Urothelium cell line (cell line): ENCODE measurements at regions not wholly inside any gene's neighbourhood (a gene's known extent, or its start where the extent isn't known, plus 50 kb on each side); places are given as distances from the start of the nearest gene placed in this dataset.
"Not testable (repeated sequence)": the region's sequence is repeated elsewhere in the genome, so short reads cannot be mapped to it uniquely, and the experiment has no call there.

Experiments
- DNase-seq: peaks from one replicate; pipeline ENCODE4 v3.0.0; 2011; ENCODE audit warnings: low spot score, mixed read lengths
- FAIRE-seq: peaks from 2 replicates; lab custom pipeline; 2011; peaks lifted over from hg19 to GRCh38; lab: Jason Lieb, UNC

DNA sequence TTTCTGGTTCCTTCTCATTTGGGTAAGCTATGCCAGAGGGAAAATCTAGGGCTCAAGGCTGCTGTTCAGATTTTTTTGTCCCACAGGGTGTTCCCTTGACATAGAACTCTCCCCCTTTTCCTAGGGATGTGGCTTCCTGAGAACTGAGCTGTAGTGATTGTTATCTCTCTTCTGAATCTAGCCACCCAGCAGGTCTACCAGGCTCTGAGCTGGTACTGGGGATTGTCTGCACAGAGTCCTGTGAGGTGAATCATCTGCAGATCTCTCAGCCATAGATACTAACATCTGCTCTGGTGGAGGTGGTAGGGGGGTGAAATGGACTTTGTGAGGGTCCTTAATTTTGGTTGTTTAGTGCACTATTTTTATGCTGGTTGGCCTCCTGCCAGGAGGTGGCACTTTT lies 167.3 kb upstream of the PGR start:
- DNase-seq: no peak
- FAIRE-seq: no peak

DNA sequence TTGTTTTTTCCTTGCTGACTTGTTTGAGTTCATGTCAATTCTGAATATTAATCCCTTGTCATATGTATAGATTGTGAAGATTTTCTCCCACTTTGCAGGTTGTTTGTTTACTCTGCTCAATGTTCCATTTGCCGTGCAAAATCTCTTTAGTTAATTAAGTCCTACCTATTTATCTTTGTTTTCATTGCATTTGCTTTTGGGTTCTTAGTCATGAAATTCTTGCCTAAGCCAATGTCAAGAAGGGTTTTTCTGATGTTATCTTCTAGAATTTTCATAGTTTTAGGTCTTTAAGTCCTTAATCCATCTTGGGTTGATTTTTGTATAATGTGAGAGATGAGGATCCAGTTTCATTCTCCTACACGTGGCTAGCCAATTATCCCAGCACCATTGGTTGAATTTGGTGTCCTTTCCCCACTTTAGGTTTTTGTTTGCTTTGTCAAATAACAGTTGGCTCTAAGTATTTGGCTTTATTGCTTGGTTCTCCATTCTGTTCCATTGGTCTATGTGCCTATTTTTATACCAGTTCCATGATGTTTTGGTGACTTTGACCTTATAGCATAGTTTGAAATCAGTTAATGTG lies 163.1 kb upstream of the PGR start:
- FAIRE-seq: no peak
- no peak for DNase-seq

DNA sequence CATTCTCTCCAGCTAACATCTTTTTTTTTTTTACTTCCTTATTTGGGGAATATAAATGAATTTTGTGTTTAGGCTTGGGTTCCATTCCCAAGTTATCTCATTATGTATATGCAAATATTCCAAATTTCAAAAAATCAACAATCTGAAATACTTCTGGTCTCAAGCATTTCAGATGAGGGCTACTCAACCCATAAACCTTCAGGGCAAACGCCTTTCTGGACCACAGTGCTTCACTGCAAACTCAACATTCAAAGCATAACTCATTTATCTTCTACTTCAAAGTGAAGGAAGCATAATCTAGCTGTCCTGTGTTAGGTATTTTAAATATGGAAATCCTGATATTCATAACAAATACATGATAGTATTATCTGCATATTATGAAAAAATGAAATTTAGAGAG lies 161.7 kb upstream of the PGR start:
- FAIRE-seq (no peak), DNase-seq (no peak)

DNA sequence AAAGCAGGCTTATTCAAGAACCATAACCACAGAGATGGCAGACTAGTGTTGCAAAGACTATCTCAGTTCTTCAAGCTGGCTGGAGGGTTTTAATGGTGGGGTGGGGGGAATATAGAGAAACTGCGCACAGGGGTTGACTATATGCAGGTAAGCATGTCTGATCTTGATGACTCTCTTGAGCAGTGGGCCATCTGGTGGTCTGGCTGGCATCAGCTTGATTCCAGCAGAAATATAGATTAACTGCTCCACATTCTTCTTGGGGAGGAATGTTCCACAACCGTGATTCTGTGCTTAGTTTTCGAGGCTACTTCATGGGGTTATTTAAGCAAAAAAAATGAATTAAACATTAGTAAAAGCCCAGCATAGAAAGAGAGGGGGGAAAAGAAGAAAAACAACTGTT lies 158.8 kb upstream of the PGR start:
- no peak for DNase-seq
- FAIRE-seq: no peak

GRCh38 chr11:101279728-101280127 lies 150.1 kb upstream of the PGR start:
- FAIRE-seq (no peak), DNase-seq (no peak)

DNA sequence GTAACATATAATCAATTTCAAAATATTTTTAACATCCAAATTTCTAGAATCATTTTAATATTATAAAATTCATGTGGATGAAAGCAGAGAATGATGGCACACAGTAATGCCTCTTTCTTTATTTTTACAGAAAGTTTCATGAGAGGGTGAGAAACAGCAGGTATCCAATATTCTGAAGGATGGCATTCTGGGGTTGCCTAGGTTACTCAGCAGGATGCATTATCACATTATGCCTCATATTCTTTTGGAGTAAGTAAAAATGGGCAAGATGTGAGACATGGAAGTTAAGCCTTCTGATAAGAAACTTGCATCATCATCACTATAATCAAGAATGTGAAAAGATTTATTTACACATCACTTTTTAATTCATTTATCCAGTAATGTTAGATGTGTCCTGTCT lies 148.7 kb upstream of the PGR start:
- no peak for FAIRE-seq
- DNase-seq: no peak

- no peak for FAIRE-seq
These were observed 147.4 kb upstream of the PGR start for GRCh38 chr11:101277036-101277435.

GRCh38 chr11:101269990-101270660 lies 140.5 kb upstream of the PGR start:
- no peak for FAIRE-seq

More at GRCh38 chr11:101277036-101277435, 147.4 kb upstream of the PGR start:
- no peak for DNase-seq

DNA sequence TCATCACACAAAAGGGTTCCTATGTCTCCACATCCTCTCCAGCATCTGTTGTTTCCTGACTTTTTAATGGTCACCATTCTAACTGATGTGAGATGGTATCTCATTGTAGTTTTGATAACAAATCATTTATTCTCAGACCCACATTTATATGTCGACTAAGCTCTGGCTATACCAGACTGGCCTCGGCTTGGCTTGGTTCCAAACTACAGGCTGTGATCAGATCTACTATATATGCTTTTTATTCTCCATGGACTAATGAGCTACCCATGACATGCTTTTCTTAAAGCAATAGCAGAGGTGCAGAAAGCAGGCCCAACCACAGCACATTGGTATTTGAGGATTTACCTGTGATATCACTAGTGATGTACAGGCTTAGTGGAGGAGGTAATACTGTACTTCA lies 139.8 kb upstream of the PGR start:
- DNase-seq: no peak
- no peak for FAIRE-seq

More at GRCh38 chr11:101269990-101270660, 140.5 kb upstream of the PGR start:
- no peak for DNase-seq

GRCh38 chr11:101267654-101268053 lies 138.0 kb upstream of the PGR start:
- FAIRE-seq (no peak), DNase-seq (no peak)

- DNase-seq (no peak), FAIRE-seq (no peak)
These were observed 134.7 kb upstream of the PGR start for GRCh38 chr11:101264306-101264705.

- DNase-seq (no peak), FAIRE-seq (no peak)
These were observed 133.4 kb upstream of the PGR start for GRCh38 chr11:101262995-101263394.

DNA sequence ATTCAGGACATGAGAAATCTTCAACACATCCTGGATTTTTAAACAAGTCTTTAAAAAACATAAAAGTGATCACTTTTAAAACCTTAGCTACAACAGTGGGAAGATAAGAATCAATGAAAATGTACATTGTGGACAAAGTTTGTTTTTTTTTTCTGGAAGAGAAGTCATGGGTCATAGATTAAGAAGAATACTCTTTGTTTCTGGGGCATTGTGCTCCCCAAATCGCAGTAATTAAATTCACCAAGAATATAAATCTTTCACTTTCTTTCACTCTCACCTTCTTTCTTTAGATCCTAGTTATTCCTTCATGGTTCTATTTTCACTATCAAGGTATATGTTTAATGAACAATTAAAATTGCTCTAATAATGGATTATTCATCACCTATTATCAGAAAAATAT lies 132.6 kb upstream of the PGR start:
- DNase-seq: no peak
- FAIRE-seq: no peak

DNA sequence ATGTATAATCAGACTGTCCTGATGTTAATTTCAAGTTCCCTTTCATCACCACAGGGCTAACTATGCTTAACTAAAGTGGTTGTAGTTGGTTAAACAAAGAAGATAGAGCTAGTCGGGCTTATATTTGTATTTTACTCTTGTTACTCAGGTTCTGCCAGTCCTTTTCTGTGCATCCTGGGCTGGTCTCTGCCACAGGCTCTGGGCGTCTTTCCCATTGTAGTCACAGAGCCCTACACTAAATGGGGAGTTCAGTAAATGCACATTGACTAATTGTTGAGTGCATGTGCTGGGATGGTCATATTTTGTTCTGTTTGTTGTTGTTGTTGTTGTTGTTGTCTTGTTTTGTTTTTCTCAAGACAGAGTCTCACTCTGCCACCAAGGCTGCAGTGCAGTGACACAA lies 125.4 kb upstream of the PGR start:
- DNase-seq: no peak
- no peak for FAIRE-seq

GRCh38 chr11:101254037-101254436 lies 124.4 kb upstream of the PGR start:
- DNase-seq: no peak
- no peak for FAIRE-seq

GRCh38 chr11:101245635-101246034 lies 116.0 kb upstream of the PGR start:
- DNase-seq, FAIRE-seq: not testable (repeated sequence)

GRCh38 chr11:101245081-101245480 lies 115.5 kb upstream of the PGR start:
- not testable (repeated sequence) for DNase-seq, FAIRE-seq

GRCh38 chr11:101241160-101241795 lies 111.7 kb upstream of the PGR start:
- DNase-seq (no peak), FAIRE-seq (no peak)

- not testable (repeated sequence) for DNase-seq, FAIRE-seq
These were observed 101.7 kb upstream of the PGR start for GRCh38 chr11:101231207-101231834.

DNA sequence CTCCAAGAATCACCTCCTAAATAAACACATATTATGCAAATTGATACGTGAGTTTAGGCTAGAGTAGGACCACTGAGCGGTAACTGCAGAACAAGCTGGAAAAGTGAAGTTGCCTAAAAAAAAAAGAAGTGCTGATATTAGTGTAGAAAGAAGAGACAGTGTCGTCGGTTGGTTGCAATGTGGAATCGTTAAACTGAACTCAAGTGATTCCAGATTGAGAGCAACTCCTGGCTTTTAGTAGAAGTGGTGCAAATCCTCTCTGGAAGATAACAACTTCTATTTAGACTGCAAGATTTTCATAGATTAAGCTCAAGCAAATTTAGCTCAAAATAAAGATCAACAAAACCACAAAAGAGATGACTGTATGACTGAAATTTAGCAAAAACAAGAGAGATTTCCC lies 97.0 kb upstream of the PGR start:
- DNase-seq (no peak), FAIRE-seq (no peak)

DNA sequence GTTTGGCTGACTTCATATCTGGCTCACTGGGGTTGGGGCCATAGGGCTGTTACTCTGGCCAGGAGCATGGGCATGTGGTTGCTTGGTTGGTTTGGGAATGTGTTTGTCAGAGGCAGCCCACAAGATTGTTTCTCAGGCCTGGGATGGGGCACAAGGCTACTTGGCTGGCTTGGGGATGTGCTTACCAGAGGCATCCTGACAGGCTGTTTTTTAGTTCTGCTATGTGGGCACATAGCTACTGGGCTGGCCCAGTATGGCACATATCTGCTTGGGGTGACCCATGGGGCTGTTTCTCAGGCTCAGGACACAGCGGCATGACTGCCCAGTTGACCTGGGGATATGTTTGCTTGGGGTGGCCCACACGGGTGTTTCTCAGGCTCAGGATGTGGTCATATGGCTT lies 94.6 kb upstream of the PGR start:
- FAIRE-seq: no peak
- no peak for DNase-seq

DNA sequence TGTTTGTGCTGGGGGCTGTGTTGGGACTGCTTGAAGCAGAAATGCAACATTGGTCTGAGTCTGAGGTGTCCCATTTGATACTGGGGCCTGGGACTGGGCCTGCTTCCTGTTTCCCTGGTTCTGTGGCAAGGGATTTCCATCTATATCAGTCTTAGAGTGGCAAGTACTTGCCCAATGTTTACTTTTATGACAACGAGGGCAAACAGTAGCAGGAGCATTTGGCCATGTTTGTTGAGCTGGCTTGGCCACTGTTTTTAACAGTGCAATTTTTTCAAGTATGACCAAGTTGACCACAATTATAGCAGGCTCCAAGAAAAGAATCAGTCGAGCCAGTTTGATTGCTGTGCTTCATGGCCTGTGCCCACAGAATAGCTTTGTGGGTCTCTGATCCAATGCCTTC lies 88.5 kb upstream of the PGR start:
- not testable (repeated sequence) for DNase-seq, FAIRE-seq
